GM23338 (cell line): ENCODE measurements at regions not wholly inside any gene's neighbourhood (a gene's known extent, or its start where the extent isn't known, plus 50 kb on each side); places are given as distances from the start of the nearest gene placed in this dataset.

Experiments used
- ATAC-seq: fragments of 200-7000 bp; cut with Tn5 transposase; 3 replicates; pipeline ENCODE4 v1.9.1; 2020
- DNase-seq: peaks from one replicate; pipeline ENCODE4 v3.0.0-alpha.2; 2015; ENCODE audit warnings: low spot score
- H2AFZ ChIP-seq: fragments of 200-600 bp; sonication (generic); 2 replicates; pipeline ENCODE4 v1.8.0; 2016; ENCODE audit warnings: antibody characterized with exemption, mild to moderate bottlenecking, moderate library complexity
- H3F3A ChIP-seq: fragments of 200-600 bp; sonication (generic); replicated peaks from 2 replicates; pipeline ENCODE4 v1.8.0; 2017; ENCODE audit warnings: antibody characterized with exemption, mixed run types, low read depth
- H3K27ac ChIP-seq: fragments of 200-600 bp; sonication (generic); 2 replicates; pipeline ENCODE4 v1.6.1; 2016; ENCODE audit warnings: low read depth
- H3K27me3 ChIP-seq: fragments of 200-600 bp; sonication (generic); 2 replicates; pipeline ENCODE4 v1.8.0; 2016; ENCODE audit warnings: mild to moderate bottlenecking, mixed run types, moderate library complexity; ENCODE audit not compliant: insufficient read depth
- H3K36me3 ChIP-seq: fragments of 200-600 bp; sonication (generic); 2 replicates; pipeline ENCODE4 v1.8.0; 2016; ENCODE audit warnings: mild to moderate bottlenecking; ENCODE audit not compliant: insufficient read depth
- H3K4me1 ChIP-seq: fragments of 200-600 bp; sonication (generic); 2 replicates; pipeline ENCODE4 v1.8.0; 2016; ENCODE audit warnings: mild to moderate bottlenecking, moderate library complexity; ENCODE audit not compliant: insufficient read depth
- H3K4me2 ChIP-seq: fragments of 200-600 bp; sonication (generic); 2 replicates; pipeline ENCODE4 v1.7.1; 2017; ENCODE audit warnings: mixed run types
- H3K4me3 ChIP-seq: fragments of 200-600 bp; sonication (generic); 2 replicates; pipeline ENCODE4 v1.6.1; 2016; ENCODE audit warnings: mixed run types
- H3K79me2 ChIP-seq: fragments of 200-600 bp; sonication (generic); replicated peaks from 2 replicates; pipeline ENCODE4 v1.8.0; 2017; ENCODE audit warnings: mild to moderate bottlenecking; ENCODE audit not compliant: insufficient read depth
- H3K9me2 ChIP-seq: fragments of 200-600 bp; sonication (generic); 2 replicates; pipeline ENCODE4 v1.8.0; 2017; ENCODE audit not compliant: insufficient read depth
- H4K20me1 ChIP-seq: fragments of 200-600 bp; sonication (generic); replicated peaks from 2 replicates; pipeline ENCODE4 v1.8.0; 2017; ENCODE audit warnings: mild to moderate bottlenecking; ENCODE audit not compliant: insufficient read depth
- H3K27ac Mint-ChIP-seq: 2 replicates; pipeline ENCODE4 v1.8.0; 2020; ENCODE audit warnings: inconsistent platforms, mild to moderate bottlenecking, moderate library complexity, mixed read lengths
- H3K27me3 Mint-ChIP-seq: 3 replicates; pipeline ENCODE4 v1.8.0; 2022; ENCODE audit warnings: low read depth, mild to moderate bottlenecking, moderate library complexity, mixed read lengths, inconsistent platforms; ENCODE audit not compliant: insufficient read depth, poor library complexity
- H3K36me3 Mint-ChIP-seq: 3 replicates; pipeline ENCODE4 v1.8.0; 2021; ENCODE audit warnings: low read depth, mild to moderate bottlenecking, inconsistent platforms, moderate library complexity, mixed read lengths
- H3K4me1 Mint-ChIP-seq: 3 replicates; pipeline ENCODE4 v1.8.0; 2020; ENCODE audit warnings: mild to moderate bottlenecking, inconsistent platforms, mixed read lengths
- H3K4me3 Mint-ChIP-seq: 3 replicates; pipeline ENCODE4 v1.8.0; 2021; ENCODE audit warnings: moderate library complexity, mild to moderate bottlenecking, inconsistent platforms, mixed read lengths
- H3K9me3 Mint-ChIP-seq: 3 replicates; pipeline ENCODE4 v1.8.0; 2020; ENCODE audit warnings: moderate library complexity, mild to moderate bottlenecking, inconsistent platforms, mixed read lengths
- EZH2 ChIP-seq: fragments of 200-600 bp; sonication (generic); IDR thresholded peaks from one replicate; pipeline ENCODE4 v1.8.0; 2017; ENCODE audit warnings: antibody characterized with exemption, mild to moderate bottlenecking, low read depth; ENCODE audit not compliant: unreplicated experiment
- STAT1 ChIP-seq: IDR thresholded peaks from one replicate; pipeline ENCODE4 v1.6.1; 2016; ENCODE audit warnings: antibody characterized with exemption; ENCODE audit not compliant: unreplicated experiment
- ZNF114 ChIP-seq: fragments of 250-450 bp; sonication (Bioruptor Pico); IDR thresholded peaks from 2 replicates; pipeline ENCODE4 v1.5.0; 2020; ENCODE audit warnings: mild to moderate bottlenecking, moderate library complexity
- TF ChIP-seq, protein P1 (sequence below): fragments of 250-450 bp; sonication (Bioruptor Pico); IDR thresholded peaks from 2 replicates; pipeline ENCODE4 v1.5.0; 2020; ENCODE audit warnings: mild to moderate bottlenecking, moderate library complexity

DNA sequence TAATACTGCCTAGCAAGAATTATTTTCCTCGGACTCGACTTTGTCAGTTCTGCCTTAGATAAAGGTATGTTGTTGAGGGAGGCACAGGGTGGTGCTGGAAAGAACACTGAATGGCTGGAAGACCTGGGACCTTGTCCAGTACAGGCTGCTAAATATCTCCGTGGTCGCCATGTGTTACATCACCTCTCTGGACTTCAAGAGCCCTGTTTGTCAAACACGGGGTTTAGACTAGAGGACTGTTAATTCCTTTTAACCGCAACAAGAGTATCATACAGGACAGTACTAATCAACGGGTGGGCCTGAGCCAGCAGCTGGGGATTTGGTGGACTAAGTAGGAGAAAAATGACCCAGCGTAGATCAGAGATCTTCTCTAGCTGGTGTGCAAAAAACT, 476.3 kb downstream of the LRIG3 start (continued):
- TF ChIP-seq, protein P1, sequence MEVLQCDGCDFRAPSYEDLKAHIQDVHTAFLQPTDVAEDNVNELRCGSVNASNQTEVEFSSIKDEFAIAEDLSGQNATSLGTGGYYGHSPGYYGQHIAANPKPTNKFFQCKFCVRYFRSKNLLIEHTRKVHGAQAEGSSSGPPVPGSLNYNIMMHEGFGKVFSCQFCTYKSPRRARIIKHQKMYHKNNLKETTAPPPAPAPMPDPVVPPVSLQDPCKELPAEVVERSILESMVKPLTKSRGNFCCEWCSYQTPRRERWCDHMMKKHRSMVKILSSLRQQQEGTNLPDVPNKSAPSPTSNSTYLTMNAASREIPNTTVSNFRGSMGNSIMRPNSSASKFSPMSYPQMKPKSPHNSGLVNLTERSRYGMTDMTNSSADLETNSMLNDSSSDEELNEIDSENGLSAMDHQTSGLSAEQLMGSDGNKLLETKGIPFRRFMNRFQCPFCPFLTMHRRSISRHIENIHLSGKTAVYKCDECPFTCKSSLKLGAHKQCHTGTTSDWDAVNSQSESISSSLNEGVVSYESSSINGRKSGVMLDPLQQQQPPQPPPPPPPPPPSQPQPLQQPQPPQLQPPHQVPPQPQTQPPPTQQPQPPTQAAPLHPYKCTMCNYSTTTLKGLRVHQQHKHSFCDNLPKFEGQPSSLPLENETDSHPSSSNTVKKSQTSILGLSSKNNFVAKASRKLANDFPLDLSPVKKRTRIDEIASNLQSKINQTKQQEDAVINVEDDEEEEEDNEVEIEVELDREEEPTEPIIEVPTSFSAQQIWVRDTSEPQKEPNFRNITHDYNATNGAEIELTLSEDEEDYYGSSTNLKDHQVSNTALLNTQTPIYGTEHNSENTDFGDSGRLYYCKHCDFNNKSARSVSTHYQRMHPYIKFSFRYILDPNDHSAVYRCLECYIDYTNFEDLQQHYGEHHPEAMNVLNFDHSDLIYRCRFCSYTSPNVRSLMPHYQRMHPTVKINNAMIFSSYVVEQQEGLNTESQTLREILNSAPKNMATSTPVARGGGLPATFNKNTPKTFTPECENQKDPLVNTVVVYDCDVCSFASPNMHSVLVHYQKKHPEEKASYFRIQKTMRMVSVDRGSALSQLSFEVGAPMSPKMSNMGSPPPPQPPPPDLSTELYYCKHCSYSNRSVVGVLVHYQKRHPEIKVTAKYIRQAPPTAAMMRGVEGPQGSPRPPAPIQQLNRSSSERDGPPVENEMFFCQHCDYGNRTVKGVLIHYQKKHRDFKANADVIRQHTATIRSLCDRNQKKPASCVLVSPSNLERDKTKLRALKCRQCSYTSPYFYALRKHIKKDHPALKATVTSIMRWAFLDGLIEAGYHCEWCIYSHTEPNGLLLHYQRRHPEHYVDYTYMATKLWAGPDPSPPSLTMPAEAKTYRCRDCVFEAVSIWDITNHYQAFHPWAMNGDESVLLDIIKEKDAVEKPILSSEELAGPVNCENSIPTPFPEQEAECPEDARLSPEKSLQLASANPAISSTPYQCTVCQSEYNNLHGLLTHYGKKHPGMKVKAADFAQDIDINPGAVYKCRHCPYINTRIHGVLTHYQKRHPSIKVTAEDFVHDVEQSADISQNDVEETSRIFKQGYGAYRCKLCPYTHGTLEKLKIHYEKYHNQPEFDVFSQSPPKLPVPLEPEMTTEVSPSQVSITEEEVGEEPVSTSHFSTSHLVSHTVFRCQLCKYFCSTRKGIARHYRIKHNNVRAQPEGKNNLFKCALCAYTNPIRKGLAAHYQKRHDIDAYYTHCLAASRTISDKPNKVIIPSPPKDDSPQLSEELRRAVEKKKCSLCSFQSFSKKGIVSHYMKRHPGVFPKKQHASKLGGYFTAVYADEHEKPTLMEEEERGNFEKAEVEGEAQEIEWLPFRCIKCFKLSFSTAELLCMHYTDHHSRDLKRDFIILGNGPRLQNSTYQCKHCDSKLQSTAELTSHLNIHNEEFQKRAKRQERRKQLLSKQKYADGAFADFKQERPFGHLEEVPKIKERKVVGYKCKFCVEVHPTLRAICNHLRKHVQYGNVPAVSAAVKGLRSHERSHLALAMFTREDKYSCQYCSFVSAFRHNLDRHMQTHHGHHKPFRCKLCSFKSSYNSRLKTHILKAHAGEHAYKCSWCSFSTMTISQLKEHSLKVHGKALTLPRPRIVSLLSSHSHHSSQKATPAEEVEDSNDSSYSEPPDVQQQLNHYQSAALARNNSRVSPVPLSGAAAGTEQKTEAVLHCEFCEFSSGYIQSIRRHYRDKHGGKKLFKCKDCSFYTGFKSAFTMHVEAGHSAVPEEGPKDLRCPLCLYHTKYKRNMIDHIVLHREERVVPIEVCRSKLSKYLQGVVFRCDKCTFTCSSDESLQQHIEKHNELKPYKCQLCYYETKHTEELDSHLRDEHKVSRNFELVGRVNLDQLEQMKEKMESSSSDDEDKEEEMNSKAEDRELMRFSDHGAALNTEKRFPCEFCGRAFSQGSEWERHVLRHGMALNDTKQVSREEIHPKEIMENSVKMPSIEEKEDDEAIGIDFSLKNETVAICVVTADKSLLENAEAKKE = no peak

DNA sequence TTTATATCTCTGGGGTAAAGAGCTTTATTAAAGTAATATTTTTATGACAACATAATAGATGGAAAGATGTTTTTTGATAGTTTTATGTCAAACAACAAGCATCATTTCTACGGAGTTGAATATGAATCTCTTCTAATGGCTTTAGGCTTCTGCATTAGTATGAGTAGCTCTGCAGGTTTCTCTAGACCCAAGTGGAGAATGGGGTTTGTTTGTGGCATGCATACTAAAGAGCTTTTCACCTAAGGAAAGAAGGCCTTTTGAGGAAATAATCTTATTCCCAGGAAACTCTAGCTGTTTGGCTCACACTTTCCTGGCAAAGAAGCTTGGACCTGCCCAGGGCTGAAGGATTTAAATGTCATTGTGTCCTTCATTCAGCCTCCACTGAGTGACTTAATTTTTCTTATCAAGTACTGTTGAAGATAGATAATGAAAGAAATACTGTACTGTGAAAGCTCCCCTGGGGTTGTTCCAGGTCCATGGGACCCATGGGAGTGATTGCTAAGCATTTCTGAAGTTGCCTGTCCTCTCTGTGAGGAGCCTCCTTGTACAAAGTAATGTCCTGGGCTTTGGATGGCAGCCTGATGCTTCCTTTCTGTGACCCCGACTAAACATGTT, 469.3 kb downstream of the LRIG3 start:
- H3K4me3 Mint-ChIP-seq = no peak overlapping the region
- Histone ChIP-seq H4K20me1 (no peaks in the 10 kb centered on the region), H2AFZ (peak overlapping the region; percentile 43; the same call in 1 of the 2 replicates), H3K4me2 (peak overlapping the region; percentile 3; the same call in 1 of the 2 replicates), H3F3A (no peaks in the 10 kb centered on the region), H3K9me2 (0 out of 2 replicates have a peak, but pooled peaks cover 4% of the 10 kb centered on the region), H3K27me3 (no peaks in the 10 kb centered on the region), H3K79me2 (no peaks in the 10 kb centered on the region), H3K36me3 (no peaks in the 10 kb centered on the region), H3K27ac (peak overlapping the region; percentile 52), H3K4me3 (no peak overlapping the region), H3K4me1 (peaks cover 13% of the 10 kb centered on the region)
- H3K9me3 Mint-ChIP-seq = no peaks in the 10 kb centered on the region
- peaks cover 5% of the 10 kb centered on the region for H3K27me3 Mint-ChIP-seq
- peaks cover 21% of the 10 kb centered on the region for H3K4me1 Mint-ChIP-seq
- peak; percentile 20 for DNase-seq
- no peak overlapping the region for H3K27ac Mint-ChIP-seq
- peak; percentile 67 for ATAC-seq
- no peaks in the 10 kb centered on the region for H3K36me3 Mint-ChIP-seq
- no peak for TF ChIP-seq EZH2
- TF ChIP-seq ZNF114 (CRISPR knock-in tag) = no peak
- TF ChIP-seq, protein P1 = peak; percentile 68
- TF ChIP-seq STAT1 = no peak
